ENCODE measurements at regions not wholly inside any gene's neighbourhood (a gene's known extent, or its start where the extent isn't known, plus 50 kb on each side); places are given as distances from the start of the nearest gene placed in this dataset.

DNA sequence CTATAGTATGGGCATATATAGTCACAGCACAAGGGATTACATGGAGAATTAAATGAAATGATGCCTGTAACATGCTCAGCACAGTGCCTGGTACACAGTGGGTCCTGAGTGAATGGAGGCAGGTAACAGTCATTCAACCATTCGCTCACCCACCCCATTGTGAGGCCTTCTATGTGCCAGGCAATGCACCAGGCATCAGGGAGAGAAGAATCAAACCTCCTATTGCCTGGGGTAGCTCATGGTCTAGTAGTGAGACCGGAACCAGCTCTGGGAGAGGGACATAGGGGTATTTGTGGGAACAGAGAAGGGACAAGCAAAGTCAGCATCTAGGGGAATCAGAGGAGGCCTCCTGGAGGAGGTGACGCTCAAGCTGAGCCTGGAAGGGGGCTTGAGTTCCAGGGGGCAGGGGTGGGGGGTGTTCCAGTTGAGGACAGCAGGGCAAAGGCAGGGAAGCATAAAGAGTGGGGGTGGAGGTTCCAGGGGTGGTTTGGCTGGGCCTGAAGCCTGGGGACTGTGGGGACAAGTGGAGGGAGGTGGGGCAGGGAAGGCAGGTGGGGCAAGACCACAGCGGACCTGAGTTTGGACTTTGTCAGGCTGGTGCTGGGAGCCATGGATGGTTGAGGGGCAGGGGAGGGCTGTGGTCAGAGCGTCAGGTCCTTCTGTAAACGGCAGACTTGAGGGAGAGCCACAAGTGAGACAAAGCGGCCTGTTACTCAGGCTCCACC is 591.6 kb downstream of the PTPRU start:
- no peak for DNase-seq (ENCODE audit: low read depth in 3 of 3)

DNA sequence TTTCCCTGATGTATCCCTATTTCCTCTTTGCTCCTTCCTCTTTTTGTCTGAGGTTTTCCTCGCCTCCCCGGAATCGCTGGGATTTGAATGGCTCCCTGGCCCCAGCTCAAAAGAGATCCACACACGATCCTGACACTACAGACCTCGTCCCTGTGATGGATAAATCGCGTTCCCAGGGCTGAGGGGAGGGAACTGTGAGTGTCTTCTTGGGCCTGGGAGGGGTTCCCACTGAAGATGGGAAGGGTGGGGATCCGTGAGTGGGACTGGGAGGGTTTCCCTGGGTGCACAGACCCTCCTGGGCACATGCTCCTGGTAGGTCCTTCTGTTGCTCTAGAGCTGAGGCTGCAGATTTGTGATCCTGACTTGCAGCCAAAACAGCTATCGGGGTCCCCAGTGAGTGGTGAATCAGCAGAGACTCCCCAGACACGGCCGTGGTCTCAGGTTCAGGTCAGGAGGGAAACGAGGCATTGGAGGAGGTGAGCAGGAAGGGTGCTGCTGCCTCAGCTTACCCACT is 591.0 kb downstream of the PTPRU start:
- DNase-seq (ENCODE audit: low read depth in 3 of 3): no peak

DNA sequence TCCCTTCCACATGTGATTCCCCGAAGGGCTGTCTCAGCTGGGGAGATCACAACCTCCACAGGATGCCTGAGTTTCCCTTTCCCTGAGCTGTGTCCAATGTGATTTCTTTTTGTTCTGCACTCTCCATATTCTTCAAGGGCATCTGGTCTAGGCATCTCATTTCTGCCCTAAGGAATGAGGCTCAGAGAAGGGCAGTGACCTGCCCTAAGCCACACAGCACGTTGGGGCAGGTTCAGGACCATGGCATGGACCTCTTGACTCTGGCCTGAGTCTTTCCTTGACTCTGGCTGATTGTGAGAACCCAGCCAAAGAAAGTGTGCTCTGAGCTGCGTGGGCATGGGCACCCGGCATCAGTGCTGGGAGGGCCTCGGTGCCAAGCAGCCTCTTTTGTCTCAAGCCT is 590.3 kb downstream of the PTPRU start:
- no peak for DNase-seq (ENCODE audit: low read depth in 3 of 3)

DNA sequence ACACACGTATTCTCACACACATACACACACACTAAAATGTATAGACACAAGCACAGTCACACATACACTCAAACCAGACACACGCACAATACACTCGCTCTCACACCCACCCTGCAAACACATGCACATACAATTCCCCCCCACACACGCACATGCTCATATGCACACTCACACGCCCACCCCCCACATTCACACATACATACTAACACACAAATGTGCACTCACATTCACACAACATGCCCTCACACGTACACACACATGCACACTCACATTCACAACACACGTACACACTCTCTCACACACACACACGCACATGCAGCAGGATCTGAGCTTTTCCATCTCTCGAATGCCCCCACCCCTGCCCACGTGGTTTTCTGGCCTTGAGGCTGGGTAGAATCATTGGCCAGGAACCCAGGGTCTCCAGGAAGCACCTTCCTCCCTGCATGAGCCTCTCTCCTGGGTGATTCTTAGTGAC is 589.7 kb downstream of the PTPRU start:
- no peak for DNase-seq (ENCODE audit: low read depth in 3 of 3)

DNA sequence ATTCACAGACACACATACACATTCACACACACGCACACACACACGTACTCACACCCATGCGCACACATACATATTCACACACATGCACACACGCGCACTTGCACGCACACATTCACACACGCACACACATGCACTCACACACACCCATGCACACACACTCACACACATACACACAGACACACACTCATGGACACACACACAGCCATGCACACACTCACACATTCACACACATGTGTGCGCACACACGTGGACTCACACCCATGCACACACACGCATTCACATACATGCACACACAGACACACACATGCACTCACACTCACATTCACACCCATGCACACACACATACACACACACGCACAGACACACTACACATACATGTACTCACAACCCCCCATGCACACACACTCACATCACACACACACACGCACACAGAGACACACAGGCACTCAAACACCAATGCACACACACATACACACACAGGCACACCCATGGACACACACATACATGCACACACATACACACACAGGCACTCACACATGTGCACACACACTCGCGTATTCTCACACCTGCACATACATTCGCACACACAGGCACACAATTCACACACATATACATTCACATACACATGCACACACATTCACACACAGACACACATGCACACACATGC is 589.1 kb downstream of the PTPRU start:
- no peak for DNase-seq (ENCODE audit: low read depth in 3 of 3)

DNA sequence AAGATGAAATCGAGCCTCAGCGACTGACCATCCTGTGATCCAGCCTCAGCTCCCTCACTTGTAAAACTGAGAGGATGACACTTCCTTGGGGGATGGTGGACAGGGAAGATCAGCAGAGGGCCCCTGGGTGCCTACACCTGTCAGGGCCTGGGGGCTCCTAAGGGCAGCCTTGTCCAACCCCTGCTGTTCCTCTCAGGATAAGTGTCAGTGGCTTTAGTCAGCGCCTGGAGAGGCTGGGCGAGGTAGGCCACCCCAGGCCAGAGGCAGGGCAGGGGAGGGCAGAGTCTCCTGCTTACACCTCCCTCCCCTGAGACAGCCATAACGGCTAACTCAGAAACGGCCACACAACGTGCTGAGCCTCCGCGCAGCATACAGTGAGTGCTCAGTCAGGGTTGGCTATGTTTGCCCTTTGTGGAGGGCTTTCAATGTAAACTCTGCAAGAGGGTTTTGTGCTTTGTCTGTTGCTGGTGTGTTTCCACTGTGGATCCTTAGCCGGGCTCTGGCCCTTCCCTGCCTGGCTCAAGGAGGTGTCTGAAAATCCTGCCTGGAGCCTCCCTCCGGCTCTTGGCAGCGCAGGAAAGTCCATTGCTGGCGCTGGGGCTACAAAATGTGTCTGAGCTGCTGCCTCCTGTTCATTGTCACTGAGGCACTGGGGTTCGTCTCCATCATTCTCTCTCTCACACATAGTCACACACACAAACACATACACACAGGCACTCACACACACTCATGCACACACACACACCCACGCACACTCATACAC is 588.4 kb downstream of the PTPRU start:
- no peak for DNase-seq (ENCODE audit: low read depth in 3 of 3)

DNA sequence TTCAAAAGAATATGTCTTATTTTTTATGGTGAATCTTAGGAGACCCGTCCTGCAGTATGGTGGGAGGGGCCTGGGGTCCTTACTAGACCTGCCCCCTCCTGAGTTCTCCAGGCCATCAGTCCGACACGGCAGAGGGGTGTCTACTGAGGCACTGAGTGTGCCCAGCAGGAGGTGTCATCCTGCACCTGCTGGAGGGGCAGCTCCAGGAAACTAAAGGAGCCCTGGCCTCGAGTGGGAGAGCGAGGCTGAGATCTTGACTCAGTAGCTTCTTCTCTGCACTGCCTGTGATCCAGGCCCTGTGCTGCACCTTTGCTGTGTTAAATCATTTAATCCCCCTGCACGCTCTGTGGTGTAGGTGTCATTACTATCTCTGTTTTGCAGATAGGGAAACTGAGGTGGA is 587.7 kb downstream of the PTPRU start:
- DNase-seq (ENCODE audit: low read depth in 3 of 3): no peak

DNA sequence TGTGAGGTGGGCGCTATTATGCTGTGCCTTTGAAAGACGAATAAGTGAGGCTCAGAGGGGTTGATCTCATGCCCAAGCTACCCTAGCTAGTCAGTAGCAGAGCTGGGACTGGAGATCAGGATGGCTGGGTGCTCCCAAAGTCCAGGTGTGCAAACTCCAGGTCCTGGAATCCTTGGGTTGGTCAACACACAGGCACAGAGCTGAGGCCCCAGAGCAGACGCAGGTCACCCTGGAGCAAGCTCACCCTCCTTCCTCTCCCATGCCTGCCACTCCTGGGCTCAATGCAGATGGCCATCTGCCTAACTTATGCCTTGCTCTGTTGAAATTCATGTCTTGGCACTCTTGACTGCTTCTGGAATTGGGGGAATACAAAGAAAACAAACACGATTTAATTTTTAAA is 587.2 kb downstream of the PTPRU start:
- no peak for DNase-seq (ENCODE audit: low read depth in 3 of 3)

DNA sequence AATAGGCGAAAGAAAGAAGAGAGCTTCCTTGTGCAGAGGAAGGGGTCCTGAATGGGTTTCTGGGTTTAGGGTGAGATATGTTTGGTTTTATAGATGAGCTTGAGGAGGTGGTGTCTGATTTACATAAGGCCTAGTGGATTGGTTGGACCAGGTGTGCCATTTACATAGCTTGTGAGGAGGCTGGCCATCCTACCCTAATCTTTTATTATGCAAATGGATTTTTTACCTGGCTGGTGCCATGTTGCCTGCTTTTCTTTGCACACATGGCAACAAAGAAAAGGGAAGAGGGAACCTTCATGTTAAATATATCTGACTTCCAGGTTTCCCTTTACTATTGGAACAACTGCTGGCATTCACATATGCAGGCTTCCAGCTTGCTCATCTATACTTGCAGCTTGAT is 585.3 kb downstream of the PTPRU start:
- no peak for DNase-seq (ENCODE audit: low read depth in 3 of 3)

DNA sequence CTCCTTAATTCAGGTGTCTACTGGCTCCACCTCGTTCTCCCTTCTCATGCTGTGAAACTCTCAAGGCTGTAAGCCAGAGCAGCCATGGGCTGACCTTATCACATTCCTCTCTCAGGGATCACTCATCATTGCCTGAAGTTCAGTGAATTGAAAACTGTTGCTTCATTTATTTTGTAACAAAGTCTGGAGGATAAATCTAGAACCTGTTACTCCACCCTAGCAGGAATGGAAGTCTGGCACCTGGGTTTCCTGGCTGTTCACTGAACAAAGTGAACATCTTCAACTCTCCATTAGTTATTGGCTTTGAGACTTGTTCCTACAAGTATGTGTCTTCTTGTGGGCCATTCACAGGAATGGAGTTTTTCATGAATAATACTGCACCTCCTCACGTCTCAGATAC is 584.1 kb downstream of the PTPRU start:
- no peak for DNase-seq (ENCODE audit: low read depth in 3 of 3)

DNA sequence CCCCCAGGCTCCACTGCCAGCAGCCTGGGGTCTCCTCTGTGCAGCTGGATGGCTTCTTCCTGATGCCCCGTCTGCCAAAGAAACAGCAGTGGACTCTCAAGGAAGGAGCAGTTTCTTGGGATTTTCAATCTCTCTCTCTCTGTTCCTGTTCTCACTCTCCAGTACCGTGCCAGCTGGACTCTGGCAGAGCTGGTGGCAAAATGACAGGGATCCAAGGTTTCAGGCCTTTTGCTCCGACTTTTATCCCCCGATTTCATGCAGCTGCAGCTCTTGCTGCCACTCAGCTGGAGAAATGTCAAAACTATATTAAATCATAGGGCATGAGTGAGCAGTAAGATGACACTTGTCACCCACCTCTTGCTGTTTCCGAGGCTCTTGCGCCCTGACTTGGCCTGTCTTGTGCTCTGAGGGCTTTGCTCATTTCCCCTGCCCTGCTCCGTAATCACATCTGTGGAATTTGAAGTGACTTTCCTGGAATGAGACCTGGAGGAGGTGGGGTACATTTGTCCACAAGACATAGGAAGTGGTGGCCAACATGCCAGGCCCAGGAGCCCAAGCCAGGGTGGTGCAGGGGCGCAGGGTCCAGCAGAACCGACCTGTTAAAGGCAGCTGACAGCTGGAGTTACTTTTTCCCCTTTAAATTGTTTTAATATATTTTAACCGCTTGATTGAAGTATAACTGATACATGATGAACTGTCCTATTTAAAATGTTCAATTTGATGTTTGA is 576.2 kb downstream of the PTPRU start:
- no peak for DNase-seq (ENCODE audit: low read depth in 3 of 3)

DNA sequence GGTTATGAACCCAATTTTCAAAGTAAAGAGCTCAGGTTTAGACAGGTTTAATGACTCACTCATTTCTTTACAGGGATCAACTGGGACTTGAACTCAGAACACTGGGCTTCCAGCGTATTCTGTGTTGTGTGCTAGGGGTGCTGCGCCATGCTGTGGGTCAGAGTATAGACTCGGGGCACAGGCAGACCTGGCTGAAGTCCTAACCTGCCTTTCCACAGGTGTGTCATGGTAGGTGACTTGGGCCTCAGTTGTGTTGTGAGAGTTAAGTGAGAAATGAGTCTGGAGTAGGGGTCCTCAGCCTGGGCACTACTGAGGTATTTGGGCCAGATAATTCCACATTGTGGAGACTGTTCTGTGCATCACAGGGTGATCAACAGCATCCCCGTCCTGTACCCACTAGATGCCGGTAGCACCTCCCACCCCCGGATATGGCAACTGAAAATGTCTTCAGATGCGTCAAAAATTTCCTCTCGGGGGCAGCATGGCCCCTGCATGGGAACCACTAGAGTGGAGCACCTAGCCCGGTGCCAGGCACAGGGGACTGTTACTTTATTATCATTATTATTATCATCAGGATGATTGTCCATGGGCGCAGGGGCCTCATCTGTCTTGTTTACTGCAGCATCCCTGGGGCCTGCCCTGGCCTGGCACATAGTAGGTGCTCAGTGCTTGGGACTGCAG is 575.5 kb downstream of the PTPRU start:
- no peak for DNase-seq (ENCODE audit: low read depth in 3 of 3)

DNA sequence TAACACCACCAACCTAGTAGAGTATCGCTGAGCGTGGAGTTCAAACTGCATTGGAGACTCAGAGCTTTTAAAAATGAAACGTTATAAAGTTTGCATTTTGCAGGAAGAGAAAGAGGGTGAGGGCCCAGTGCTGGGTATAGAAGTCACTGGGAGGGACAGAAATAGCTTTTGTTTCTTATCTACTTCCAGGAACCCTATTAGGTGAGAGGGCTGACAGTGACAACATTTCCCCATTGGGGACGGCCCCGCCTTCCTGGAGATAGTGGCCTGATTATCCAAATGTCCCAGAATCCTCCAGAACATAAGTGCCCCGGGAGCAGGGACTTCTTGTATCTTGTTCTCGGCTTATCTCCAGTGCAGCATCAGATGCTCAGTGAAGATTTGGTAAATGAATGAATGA is 574.9 kb downstream of the PTPRU start:
- DNase-seq (ENCODE audit: low read depth in 3 of 3): no peak

DNA sequence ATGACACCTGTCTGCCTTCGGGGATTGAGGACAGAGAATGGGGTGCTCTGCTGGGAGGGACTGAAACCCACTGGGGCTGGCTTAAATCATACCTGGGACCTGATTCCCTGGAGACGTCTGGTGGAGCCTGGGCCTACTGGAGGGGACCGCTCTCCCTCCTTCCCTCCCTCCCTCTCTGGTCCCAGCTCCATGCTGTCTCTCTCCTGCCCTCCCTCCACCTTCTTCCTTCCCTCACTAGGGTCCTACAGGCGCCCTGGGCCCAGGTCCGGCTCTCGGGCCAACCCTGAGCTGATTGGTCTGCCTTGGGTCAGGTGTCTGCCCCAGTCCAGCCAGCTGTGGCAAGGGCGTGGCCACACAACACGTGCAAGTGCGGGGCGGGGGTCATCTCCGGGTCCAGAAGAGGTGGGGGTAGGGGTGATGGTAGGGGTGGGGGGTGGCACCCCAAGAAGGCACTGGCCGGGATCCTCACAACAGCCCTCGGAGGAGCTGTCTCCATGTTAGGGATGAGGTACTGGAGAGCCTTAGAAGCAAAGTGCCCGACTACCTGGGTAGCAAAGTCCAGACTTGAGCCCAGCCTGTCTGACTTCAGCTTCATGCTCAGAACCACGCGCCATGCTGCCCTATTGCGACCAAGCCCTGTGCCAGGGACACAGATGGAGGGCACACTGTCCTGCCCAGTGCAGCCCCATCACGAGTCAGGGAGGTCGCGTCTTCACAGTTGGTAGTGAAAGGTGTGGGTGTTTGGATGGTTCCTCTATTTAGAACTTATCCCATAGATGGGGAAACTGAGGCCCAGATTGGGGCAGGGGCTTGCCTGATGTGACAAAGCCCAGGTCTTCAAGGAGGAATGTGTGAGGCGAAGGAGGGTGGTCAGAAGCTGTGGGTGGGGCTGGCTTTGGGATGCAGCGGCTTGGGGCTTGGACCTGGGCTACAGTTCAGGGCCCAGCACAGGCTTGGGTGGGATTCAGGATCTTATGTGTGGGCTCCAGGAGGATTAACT is 574.1 kb downstream of the PTPRU start:
- no peak for DNase-seq (ENCODE audit: low read depth in 3 of 3)

DNA sequence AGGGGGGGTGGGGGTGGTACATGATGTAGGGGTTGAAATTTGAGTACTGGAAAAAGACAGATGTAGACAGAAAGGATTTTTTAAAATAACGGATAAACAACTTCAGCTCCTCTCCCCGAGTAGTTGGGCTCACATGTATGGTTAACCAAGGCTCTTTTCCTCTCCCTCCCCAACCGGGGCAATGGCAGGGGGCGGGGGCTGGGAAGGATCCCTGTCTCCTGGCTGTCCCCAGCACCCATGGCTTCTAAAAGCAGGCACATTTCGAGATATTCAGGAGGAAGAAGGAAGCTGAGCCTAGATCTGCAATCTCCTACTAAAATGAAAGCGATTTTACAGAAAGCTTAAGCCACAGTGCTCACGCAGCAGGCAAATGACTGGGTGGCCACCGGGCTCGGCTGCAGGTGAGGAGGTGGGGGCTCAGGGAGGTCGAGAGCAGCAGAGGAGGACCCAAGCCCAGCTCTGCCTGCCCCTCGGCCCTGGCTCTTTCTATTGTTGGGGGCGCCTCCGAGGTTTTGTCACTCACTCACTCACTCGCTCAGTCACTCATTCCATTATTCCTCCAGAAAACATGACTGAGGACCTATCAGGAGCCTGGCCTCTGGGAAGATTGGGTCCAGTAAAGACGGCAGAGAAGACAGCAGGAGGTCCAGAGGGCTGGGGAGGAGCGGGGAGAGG is 573.3 kb downstream of the PTPRU start:
- DNase-seq (ENCODE audit: low read depth in 3 of 3): no peak

DNA sequence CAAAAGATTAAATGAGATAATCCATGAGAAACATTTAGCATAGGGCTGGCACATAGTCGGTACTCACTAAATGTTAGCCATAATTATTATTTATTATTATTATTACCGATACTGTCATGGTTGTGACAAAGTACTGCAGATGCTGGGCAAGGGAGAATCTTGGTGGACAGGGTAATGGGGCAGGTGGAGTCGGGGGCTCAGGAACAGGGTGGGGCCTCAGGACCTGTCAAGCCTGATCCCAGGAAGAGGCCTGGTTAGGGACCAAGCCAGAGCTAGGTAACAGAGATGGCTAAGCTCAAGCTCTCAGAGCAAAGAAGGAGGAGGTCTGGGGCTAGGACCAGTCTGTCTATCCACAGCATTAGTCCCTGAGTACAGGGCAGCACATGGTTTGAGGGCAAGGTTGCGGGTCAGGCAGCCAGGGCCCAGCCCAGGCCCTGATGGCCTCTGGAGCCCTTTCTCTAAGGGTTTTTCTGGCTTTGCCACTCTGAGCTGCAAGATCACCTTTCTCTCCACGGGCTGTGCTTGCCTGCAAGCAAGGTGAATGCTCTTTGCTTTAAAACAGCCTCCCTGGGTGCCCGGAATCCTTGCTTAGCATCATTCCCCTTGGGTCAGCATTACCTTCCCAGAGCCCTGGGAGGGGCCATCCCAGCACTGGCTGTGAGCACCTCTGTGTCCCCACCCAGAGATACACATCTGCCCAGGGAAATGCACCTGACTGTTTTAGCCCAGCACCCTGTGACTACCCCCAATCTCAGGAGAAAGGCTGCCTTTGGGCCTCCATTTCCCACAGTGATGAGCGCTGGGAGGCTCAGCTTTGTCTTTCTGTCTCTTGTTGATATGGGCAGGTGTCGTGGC is 572.0 kb downstream of the PTPRU start:
- DNase-seq (ENCODE audit: low read depth in 3 of 3): no peak

DNA sequence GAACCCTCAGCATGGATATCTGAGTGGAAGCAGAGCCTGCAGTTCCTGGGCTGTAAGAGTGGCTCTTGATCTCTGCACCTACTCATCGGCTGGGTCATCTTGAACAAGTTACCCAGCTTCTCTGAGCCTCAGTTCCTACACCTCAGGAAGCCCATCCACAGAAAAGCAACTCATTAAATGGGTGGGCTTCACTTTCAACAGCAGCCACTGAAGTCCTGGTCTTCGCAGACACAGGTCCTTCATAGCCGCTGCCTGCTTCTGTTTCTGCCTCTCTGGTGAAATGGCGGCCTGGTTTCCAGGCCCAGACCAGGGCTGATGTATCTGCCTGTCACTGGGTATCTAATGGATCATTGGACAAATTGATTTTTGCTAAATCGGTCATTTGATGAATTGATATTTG is 571.4 kb downstream of the PTPRU start:
- DNase-seq (ENCODE audit: low read depth in 3 of 3): no peak

DNA sequence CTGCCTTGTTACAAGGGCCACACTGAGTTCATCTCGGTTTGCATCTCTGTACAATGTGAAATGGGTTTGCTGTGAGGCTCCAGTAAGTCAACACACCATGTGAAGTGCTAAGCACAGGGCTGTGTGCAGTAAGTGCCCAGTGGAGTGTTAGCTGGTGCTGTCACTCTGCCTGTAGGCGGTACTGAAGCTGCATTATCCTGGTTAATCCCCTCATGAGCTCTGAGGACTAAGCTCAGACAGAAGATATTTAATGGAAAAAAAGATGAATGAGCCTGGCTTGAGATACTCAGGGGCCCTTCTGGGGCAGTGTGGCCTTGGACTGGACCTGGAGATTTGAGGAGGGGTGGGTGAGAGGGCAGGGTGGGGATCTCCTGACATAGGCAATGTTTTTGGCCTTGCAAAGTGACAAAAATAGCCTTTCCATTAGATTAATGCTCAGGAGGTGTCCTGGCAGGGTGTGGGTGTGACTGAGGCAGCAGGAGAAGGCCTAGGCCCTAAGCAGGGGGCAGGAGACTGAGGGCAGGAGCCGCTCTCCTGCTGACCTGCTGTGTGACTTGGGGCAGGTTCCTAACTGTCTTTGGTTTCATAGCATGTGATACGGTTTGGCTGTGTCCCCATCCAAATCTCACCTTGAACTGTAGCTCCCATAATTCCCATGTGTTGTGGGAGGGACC is 570.5 kb downstream of the PTPRU start:
- DNase-seq (ENCODE audit: low read depth in 3 of 3): no peak

Data from stimulated activated CD4-positive, alpha-beta T cell treated with anti-CD3 and anti-CD28 coated beads, TNF-alpha, amount 100 ng/mL, for 48 hours (primary cell).